NCI-H510A treated with DMSO at 0.1 percent for 48 hours (cell line): ENCODE measurements at regions not wholly inside any gene's neighbourhood (a gene's known extent, or its start where the extent isn't known, plus 50 kb on each side); places are given as distances from the start of the nearest gene placed in this dataset.

Experiments
- DNase-seq: peaks from one replicate; lab custom pipeline; 2025; lab: John Stamatoyannopoulos, UW

DNA sequence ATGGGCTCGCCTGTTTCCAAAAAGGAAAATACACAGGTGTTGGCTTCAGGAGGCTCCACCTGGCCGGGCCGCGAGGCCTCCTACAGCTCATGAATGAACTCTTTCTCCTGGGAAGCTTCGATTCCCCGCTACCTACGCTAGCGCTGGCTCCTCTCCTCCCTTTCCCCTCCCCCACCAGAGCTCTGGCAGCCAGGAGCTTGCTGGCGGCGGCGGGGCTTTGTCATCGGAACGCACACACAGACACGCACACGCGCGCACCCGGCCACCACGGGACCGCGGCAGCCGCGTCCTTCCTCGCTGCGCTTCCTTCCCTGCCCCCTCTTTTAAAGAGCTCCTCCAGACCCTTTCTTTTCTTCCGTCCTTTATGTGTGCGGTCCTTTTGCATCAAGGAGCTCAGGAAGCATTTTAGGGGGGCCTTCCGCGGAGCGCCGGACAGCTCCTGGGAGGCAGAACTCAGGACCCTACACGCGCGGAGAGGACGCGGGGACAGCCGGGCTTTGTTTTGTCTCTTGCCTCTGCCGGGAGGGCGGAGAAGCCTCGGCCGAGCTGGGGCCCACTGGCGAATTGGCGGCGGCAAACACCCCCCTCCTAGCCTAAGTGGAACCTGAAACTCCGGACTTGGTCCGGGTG is 70.2 kb upstream of the BCOR start:
- peak; percentile 49 for DNase-seq

DNA sequence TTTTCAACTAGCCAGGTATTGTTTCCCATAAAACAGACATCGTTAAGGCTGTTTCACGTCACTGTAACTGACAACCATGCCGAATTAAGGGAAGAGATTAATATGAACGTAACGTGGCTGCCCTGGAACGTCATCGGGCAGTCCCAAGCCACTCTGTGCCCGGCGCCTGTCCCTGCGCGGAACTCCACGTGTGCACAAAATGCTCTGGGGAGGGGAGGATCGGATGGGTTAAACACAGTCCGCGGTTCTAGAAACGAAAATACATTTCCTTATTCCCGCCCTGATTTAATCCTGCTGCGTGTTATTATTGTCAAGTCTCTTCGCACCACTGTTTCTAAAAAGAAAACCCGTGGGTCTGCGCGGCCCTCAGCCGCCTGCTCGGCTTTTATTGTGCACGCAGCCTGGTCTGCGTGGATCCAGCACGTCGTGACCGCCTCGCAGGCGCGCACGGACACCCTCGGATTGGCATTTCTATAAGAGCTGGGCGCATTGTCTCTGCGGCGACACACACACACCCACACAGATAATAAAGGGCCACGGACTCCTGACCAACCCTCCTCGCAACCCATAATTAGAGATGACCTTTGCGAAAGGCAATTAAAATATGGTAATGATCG is 69.6 kb upstream of the BCOR start:
- DNase-seq, result no peak

DNA sequence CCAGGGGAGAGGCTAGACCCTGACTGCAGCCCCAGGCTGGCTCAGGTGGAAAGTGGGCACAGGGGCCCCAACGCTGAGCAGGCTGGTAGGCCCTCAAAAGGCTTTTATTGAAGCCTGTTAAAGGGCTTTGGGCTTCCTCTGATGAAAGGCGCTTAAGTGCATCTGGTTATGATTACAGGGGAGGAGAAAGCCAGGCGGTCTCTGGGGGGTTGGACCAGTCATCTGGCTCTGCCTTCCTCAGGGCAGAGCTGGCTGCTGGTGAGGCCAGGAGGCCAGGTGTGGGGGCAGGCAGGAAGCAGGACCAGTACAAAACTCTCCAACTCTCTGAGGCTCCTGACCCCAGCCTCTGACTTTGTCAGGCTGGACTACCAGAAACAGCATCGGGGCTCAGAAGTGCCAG is 68.8 kb upstream of the BCOR start:
- DNase-seq, result peak; percentile 72

DNA sequence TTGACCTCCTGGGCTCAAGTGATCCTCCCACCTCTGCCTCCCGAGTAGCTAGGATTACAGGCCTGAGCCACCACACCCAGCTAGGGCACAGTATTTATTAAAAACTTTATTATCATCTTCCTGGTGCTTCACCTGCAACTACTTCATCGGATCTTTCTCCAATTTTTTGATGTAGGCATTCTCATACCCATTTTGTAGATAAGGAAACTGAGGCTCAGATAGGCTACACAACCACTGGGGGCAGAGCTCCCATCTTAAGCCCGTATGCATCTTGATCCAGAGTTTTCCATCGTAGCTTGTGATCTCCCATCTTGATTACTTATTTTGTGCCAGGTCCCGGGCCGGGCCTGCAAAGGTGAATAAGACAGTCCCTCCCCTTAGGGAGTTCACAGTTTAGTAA is 68.1 kb upstream of the BCOR start:
- DNase-seq, result no peak

DNA sequence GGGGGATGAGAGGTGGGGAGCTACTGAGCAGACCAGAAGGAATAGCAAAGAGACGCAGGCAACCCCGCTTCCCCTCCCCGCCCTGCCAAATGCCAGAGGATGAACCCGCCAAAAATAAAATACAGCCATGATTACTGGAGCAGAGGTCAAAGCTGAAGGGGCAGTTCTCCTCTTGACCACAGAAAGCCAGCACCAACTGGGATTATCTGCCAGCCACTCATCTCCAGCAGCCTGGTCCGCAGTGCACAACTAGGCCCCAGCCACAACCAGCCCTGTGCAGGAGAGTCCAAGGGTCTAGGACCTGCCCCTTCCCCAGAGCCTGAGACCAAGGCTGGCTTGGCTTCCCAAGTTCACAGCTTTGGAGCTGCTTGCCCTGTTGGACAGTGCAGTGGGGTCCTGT is 67.4 kb upstream of the BCOR start:
- DNase-seq, result no peak

DNA sequence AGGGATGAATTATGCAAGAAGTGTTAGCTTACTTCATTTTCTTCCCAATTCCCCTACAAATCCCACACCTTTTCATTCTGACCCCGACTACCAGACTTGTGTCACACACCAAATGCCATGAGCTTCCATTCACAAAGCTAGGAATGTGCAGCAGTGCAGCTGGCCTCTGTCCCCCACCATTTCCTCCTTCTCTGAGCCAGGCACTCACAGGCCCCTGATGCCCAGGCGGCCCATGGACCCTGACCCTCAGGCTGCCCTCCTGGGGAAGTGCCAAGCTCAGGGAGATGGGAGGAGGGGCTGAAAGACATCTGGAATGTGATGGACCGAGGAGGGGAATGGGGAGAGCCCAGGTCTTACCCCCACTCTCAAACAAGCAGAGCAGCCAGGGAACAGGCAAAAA is 67.0 kb upstream of the BCOR start:
- DNase-seq, result no peak

DNA sequence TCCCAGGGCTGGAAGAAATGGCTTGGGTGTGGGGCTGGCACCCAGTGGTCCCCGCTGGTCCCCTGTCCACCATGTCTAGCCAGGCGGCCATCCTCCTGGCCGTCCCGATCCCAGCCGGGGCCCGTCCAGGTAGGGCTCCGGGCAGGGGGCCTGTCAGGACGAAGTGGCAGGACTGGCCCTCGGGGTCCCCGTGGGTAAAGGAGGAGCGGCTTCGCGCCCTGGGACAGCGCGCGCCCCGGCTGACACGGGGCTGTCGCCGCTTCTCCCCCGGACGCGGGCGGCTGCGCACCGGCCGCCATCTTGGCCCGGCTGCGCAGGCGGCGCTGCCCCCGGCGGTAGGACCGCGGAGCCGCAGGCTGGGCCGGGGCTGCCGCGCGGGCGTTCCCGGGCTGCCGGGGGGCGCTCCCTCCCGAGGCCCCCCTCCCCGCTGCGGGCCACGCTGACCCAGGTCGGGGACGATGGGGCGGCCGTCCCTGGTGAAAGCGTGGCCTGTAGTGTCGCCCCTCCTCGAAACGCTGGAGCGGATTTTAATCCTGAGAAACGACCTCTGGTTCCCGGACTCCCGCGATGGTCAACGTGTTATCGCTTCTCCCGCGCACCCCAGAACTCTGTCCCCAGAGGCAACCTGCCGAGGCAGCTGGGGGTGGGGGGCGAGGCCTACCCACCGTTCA is 60.4 kb upstream of the BCOR start:
- no peak for DNase-seq

DNA sequence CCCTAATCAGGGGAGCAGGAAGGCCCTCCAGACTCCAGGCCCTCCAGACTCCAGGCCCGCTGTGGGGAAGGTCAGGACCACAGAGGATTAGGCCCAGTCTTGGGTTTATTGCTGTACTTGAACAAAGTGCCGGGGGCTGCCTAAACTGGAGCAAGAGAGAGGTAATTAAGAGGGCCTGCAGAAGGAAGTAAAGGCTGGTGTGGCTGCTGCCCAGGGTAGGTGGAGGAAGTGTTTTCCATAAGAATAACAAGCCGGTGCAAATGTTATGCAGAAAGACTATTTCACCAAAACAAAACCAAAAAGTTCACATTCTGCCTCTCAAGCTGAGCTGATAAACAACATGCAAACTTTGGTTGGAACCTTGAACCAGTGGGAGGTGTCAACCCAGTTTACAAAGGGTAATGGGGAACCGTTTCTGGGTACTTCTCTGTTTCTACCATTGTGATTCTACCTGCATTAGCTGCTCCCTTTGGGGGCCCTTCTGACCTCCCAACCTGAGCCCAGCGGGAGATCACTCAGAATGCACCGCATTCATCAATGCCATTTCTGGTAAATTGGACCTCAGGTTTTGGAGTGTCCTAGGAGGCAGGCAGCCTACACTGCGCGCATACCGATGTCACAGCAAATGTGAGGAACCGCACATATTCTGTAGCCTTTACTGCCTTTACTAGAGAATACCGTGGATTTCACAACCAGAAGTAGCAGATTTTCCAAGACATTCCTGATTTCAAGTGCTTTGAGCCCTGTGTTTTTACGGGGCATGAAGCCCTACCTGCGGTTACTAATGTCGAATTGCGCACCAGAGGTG is 59.7 kb upstream of the BCOR start:
- no peak for DNase-seq

DNA sequence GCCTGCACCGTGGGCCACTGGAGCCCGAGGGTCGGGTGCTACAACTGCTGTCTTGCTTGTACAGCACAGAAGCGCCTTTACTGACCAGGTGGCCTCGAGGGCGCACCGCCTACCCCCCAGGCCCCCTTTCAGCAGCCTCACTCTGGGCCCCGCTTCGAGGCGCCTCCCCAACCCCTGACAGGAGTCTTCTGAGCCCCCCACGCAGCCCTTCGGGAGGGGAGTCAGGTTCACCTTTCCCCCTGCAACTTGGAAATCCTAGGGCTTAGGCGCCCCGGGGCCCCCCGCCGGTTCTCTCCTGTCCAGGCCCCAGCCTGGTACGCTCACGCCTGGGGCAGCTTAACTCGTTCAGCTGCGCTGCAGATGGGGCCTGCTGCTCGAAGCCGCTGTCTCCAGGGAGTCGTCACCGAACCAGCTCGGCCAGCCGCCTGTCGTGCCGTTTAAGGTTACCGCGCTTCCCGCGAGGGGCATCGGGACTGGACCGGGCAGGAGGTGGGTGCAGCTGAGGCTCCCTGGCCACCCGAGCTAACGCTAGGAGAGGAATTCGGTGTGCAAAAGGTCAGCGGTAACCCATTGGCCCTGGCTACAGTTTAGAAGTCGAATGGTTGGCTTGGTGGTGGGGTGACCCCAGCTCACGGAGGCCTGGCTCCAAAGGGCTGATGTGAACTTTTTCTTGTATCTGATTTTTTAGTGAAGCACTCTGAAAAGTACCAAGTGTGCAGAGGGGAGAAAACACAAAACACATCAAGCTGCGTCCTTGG is 58.9 kb upstream of the BCOR start:
- no peak for DNase-seq

DNA sequence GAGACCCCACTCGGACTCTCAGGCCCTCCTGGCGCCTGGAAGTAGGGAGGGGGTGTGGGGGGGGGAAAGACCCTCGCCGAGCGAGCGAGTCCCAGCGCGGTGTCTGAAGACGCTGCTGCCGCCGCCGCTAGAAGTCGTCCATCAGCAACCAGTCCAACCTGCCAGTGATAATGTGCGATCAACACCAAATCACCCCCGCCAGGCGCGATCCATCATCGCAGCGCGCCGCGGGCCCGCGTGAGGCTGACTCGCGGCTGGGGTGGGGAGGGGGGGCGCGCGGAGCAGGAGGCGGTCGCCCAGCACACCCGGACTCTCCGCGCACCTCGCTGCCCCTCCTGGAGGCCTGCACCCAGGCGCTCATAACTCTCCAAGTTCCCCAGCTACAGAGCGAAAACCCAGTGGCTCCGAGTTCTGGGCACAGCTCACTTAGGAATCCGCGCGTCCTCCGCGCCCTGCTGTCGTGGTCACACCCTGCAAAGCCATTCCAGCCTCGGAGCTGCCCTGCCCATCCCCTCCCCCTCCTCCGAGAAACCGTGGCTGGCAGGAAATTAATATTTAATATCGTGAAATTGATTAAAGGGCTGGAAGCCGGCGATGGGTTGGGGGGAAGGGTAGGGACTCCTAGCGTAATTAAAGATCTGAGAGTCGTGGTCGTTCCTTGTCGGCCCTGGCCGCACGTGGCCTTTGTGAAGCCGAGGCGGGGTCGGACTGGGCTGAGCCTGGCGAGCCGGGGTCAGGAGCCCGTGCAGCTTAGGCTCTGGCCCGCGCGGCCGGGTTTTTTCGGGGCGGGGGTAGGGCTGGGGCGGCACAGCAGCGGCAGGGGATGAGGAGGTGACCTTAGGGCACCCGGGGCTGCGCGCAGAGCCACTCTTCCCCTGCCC is 58.1 kb upstream of the BCOR start:
- DNase-seq, result no peak

DNA sequence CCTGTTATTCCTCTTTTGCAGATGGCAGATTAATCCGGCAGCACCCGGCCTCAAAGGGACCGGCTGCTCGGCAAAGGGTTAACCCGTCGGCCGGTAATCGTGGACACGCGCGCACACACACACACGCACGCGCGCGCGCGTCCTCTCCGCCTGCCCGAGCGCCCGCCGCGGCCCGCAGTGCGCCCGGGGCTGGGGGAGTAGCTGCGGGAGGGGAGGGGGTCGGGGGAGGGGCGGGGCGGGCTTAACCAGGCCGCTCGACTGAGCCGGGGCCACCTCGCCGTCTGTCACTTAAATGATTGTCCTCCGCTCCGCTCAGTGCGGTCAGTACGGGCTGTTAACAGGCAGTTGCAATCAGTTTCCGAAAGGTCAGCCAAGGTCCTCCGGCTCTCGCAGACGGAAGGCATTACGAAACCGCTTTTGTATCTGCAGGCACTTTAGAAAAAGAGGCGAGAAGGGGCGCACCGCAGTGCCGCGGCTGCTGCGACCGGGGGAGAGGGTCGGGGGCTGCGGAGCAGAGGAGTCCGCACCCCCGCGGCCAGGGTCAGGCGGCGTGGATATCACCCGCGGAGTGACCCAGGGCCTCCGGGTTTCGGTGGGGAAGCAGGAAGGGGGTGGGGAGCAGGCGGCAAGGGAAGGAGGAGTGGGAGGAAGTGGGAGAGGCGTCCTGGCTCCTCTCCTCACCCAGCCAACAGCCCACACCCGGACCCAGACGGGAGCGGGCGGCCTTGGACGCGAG is 57.3 kb upstream of the BCOR start:
- DNase-seq, result peak; percentile 22

DNA sequence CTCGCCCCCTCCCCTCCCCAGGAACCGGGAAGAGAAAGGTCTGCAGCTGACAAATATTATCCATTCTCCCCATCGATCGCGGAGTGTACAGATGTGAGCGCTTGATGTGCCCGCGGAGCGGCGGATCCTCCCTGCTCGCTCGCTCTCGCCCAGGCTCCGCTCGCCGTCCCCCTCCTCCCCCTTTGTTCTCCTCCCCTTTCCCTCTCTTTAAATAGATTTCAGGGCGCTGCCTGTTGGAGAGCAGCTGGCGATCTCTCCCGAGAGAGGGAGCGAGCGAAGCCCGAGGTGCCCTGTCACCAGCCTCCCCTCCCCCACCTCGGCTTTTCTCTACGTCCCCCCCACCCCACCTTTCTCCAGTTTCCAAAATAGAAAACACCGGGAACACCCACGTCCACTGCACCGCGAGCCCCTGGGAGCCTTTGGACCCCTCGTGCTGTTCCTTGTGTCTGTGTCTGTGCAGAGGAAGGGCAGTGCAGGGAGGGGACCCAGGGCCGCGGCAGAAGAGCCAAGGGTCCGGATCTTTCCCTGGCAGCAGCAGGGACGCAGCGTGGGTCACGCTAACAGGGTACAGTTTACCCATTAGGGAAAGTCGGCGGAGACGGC is 56.6 kb upstream of the BCOR start:
- DNase-seq, result peak; percentile 75

DNA sequence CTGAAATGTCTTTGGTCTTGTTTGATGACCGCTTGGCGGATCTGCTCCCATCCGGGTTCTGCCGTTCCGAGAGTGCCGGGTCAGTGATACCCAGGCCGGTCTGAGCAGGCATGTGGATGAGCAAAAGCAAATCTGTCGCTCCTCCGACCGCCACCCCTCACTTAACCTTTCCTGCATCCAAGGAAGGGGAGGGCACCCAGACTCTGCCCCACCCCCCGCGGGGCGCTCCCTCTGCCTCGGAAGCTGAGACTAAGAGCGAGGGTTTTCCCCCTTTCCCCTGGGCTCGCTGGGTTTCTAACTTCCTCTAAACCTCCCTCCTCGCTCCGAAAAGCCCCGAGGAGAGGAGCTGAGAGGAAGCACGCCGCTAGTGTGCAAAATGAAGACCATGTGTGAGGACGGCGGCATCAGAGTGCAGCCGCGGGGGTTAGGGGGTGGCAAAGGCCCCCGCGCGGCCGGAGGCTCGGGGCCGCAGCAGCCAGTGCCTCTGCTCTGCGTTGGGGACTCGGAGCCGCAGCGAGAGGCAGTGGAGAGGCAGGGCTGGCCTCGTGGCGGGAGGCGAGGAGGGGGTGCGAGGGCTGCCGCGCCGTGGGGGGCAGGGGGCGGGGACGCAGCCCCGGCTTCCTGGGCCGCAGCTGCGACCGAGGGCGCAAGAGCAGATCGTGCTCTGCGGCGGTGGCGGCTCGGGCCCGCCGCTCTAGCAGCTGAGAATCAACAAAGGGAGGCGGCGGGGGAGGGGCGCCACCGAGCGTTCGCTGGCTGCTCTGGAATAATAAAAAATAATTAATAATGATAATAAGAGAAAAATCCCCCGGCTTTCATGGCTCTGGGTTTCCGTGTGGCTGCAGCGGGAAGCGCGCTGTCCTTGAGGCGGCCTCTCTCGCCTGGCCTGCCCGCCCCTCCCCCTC is 55.8 kb upstream of the BCOR start:
- peak; percentile 53 for DNase-seq

DNA sequence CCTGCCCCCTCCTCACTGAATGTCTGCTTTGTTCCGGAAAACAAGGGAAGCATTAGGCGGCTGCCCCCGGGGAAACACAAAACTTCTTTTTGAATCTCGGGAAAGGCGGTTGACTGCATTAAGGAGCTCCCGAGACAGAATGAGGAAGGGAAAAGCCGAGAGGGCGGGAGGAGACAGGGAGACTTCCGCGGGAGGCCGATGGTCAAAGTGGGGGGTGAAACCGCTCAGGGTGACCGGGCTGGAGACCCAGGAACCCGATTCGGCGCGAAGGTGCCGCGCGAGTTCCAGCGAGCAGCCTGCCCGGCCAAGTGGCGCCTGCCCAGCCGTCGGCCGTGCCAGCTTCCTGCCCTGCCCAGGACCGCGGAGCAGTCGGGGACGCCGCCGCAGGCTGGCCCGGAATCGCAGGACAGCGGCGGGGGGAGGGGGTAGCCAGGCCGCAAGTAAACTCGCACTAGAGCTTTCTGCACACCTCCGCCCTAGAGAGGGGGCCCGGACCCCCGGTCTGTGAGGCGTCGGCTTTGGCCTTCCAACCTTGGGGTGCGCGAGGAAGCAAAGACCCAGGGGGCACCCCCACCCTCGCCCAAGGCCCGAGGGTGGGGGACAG is 55.1 kb upstream of the BCOR start:
- DNase-seq, result peak; percentile 34

DNA sequence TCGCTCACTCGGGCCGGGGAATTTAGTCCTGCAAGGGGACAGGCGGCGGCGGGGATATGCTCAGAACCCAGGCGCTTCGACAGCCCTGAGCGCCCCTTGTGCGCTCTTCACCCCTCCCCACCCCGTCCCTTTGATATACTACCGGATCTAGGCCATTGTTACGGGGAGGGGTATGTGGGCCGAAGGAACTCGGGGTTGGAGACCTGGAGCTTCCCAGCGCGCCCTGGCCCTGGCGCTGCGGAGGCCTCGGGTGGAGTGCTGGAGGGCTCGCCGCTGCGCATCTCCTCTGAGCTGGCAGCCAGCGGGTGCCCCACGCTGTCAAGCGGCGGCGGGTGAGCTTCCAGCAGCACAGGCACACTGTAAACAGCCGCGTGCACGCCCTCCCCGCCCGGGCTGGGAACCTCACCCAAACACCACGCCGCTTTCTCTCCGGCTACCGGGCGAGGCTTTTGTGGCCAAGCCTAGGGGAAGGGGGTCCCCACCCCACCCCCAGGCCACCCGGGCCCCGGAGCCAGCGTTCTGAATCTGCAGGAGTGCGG is 54.5 kb upstream of the BCOR start:
- DNase-seq, result no peak

DNA sequence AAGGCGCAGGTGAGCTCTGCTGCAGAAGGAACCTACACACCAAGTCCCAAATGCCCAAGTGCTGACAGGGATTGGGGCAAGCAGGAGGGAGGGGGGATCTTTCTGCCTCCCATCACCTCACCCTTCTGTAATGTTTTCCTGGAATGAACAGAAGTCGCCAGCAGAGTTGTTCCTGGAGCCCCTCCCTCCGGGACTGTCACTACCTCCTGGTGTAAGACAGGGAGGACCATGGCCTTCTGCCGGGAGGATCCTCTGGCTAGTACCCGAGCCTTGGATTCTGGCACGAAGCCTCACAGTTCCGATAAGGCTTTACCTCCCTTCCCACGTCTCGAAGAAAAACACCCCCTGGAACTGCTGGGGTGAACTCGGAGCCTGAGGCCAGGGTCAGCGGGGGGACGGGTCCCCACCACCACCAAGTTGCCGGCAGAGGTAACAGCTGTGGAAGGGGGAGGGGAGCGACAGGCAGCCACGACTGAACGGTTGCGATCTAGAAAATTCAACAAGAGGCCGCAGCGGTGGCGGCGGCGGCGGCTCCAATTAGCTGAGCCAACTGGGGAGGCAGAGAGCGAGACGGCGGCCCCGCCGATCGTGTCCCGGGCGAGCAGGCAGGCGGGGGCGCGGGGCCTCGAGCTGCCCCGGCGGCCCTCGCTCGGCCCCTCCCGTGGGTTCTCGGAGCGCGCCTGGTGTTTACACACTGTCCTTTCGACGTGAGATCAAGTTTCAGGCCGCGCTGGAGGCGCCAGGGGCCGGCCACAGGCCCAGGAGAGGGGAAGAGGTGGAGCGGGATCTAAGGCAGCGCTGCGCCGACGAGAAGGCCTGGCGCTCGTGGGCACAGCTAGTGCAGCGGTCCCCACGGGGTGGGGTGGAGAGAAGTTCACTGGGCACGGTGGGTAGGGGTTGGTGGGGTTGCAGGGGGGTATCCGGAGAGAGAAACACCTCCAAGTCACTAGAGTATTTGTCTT is 53.7 kb upstream of the BCOR start:
- peak; percentile 60 for DNase-seq

DNA sequence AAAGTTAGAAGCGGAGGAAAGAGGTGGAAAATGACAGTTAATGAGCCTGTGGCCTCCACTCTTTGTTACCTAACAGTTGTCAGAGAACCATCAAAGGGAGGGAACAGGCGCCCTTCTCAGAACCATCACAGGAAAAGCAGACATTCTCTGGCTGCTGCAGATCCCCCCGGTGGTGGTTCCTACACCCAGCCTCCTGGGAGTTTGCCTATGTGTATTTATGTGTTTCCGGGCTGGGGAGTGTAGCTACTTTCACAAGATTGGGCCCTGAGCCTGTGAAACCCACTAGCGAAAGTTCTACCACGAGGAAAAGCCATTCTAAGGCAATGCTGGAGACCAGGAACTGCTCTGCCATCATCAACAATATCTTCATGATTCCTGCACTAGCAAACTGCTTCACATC is 52.7 kb upstream of the BCOR start:
- DNase-seq, result no peak
